ENCODE measurements at regions not wholly inside any gene's neighbourhood (a gene's known extent, or its start where the extent isn't known, plus 50 kb on each side); places are given as distances from the start of the nearest gene placed in this dataset.

- Mint-ChIP-seq H3K4me3 (ENCODE audit: unreplicated experiment) (no peak overlapping the region), H3K4me1 (ENCODE audit: low read depth, unreplicated experiment) (no peaks in the 10 kb centered on the region), H3K27ac (ENCODE audit: unreplicated experiment) (no peak overlapping the region), H3K36me3 (ENCODE audit: unreplicated experiment) (no peaks in the 10 kb centered on the region), H3K27me3 (ENCODE audit: unreplicated experiment) (no peaks in the 10 kb centered on the region), H3K9me3 (ENCODE audit: unreplicated experiment) (no peaks in the 10 kb centered on the region)
- DNase-seq: no peak
- TF ChIP-seq CTCF (IDR thresholded peaks at IDR 0.05; ENCODE audit: partially characterized antibody, unreplicated experiment): no peak
These were observed 477.9 kb upstream of the NECTIN3 start for GRCh38 chr3:110593749-110594148.

- no peak for TF ChIP-seq CTCF (IDR thresholded peaks at IDR 0.05; ENCODE audit: partially characterized antibody, unreplicated experiment)
- DNase-seq: no peak
- Mint-ChIP-seq H3K4me3 (ENCODE audit: unreplicated experiment) (no peak overlapping the region), H3K9me3 (ENCODE audit: unreplicated experiment) (no peaks in the 10 kb centered on the region), H3K27me3 (ENCODE audit: unreplicated experiment) (no peaks in the 10 kb centered on the region), H3K4me1 (ENCODE audit: low read depth, unreplicated experiment) (no peaks in the 10 kb centered on the region), H3K27ac (ENCODE audit: unreplicated experiment) (no peak overlapping the region), H3K36me3 (ENCODE audit: unreplicated experiment) (no peaks in the 10 kb centered on the region)
These were observed 472.6 kb upstream of the NECTIN3 start for GRCh38 chr3:110598847-110599490.

GRCh38 chr3:110608566-110608965 lies 463.1 kb upstream of the NECTIN3 start:
- DNase-seq: no peak
- Mint-ChIP-seq H3K9me3 (ENCODE audit: unreplicated experiment) (peaks cover 2% of the 10 kb centered on the region), H3K27me3 (ENCODE audit: unreplicated experiment) (no peaks in the 10 kb centered on the region), H3K4me1 (ENCODE audit: low read depth, unreplicated experiment) (no peaks in the 10 kb centered on the region), H3K4me3 (ENCODE audit: unreplicated experiment) (no peak overlapping the region), H3K36me3 (ENCODE audit: unreplicated experiment) (no peaks in the 10 kb centered on the region), H3K27ac (ENCODE audit: unreplicated experiment) (no peak overlapping the region)
- no peak for TF ChIP-seq CTCF (IDR thresholded peaks at IDR 0.05; ENCODE audit: partially characterized antibody, unreplicated experiment)

GRCh38 chr3:110612045-110612444 lies 459.6 kb upstream of the NECTIN3 start:
- TF ChIP-seq CTCF (IDR thresholded peaks at IDR 0.05; ENCODE audit: partially characterized antibody, unreplicated experiment): no peak
- H3K4me1 Mint-ChIP-seq (ENCODE audit: low read depth, unreplicated experiment): no peaks in the 10 kb centered on the region
- no peaks in the 10 kb centered on the region for H3K36me3 Mint-ChIP-seq (ENCODE audit: unreplicated experiment)
- no peak overlapping the region for H3K4me3 Mint-ChIP-seq (ENCODE audit: unreplicated experiment)
- H3K27me3 Mint-ChIP-seq (ENCODE audit: unreplicated experiment): no peaks in the 10 kb centered on the region
- DNase-seq: no peak
- no peak overlapping the region for H3K27ac Mint-ChIP-seq (ENCODE audit: unreplicated experiment)
- H3K9me3 Mint-ChIP-seq (ENCODE audit: unreplicated experiment): peaks cover 2% of the 10 kb centered on the region

- H3K4me3 Mint-ChIP-seq (ENCODE audit: unreplicated experiment): no peak overlapping the region
- H3K36me3 Mint-ChIP-seq (ENCODE audit: unreplicated experiment): no peaks in the 10 kb centered on the region
- H3K27me3 Mint-ChIP-seq (ENCODE audit: unreplicated experiment): no peaks in the 10 kb centered on the region
- no peak overlapping the region for H3K27ac Mint-ChIP-seq (ENCODE audit: unreplicated experiment)
- no peak for TF ChIP-seq CTCF (IDR thresholded peaks at IDR 0.05; ENCODE audit: partially characterized antibody, unreplicated experiment)
- peaks cover 2% of the 10 kb centered on the region for H3K9me3 Mint-ChIP-seq (ENCODE audit: unreplicated experiment)
- no peaks in the 10 kb centered on the region for H3K4me1 Mint-ChIP-seq (ENCODE audit: low read depth, unreplicated experiment)
- DNase-seq: no peak
These were observed 457.4 kb upstream of the NECTIN3 start for GRCh38 chr3:110614186-110614585.
